ENCODE measurements at regions not wholly inside any gene's neighbourhood (a gene's known extent, or its start where the extent isn't known, plus 50 kb on each side); places are given as distances from the start of the nearest gene placed in this dataset.

DNA sequence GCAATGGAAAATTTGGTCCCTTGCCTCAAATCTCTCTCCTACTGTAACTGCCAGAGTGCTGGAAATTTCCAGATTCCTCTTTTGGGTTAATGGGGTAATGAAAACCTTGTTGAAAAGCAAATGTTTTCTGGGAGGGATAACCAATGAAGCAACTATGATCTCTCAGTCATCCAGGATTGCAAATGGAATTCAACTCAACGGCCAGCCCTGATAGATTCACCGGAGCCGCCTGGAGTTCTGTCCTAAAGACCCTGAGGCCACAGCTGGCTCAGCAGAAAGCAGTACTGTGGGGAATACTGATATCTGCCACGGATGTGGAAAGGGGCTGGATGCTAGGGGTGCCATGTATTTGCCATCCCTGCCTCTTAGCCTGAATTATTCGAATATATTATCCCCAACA is 167.8 kb downstream of the NRP2 start:
- no TSS peak for BruUV-seq (replicated peaks)
- H3K9me2 ChIP-seq (ENCODE audit: insufficient read depth) = no peaks in the 10 kb centered on the region
- TF ChIP-seq, protein P1, sequence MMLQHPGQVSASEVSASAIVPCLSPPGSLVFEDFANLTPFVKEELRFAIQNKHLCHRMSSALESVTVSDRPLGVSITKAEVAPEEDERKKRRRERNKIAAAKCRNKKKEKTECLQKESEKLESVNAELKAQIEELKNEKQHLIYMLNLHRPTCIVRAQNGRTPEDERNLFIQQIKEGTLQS (IDR thresholded peaks at IDR 0.05) = no peak
- TF ChIP-seq ZFX (IDR thresholded peaks at IDR 0.05) (no peak), ELF1 (IDR thresholded peaks at IDR 0.05; ENCODE audit: borderline replicate concordance, low read depth) (no peak), CEBPB (IDR thresholded peaks at IDR 0.05; ENCODE audit: low read depth) (no peak)
- H3K9me3 ChIP-seq (ENCODE audit: control insufficient read depth in 1 of 2, insufficient read depth in 1 of 2, low read depth in 1 of 2, low read length in 2 of 2) = no peaks in the 10 kb centered on the region
- DNase-seq (ENCODE audit: low read depth, low spot score) (no peak), ATAC-seq (no peak)
- H4K20me1 ChIP-seq (ENCODE audit: insufficient read depth) = no peaks in the 10 kb centered on the region
- no peaks in the 10 kb centered on the region for H3K79me2 ChIP-seq (ENCODE audit: insufficient read depth, low read length)
- no peak overlapping the region for H3K9ac ChIP-seq (ENCODE audit: low read length)
- CTCF ChIA-PET = no interaction called here
- RAD21 ChIA-PET (ENCODE audit: low non-redundant PET in 1 of 2, low total read pairs in 2 of 2, uncharacterized antibody in 2 of 2, unreplicated experiment in 2 of 2) = no interaction called here
- no peaks in the 10 kb centered on the region for H3K4me1 ChIP-seq (ENCODE audit: control insufficient read depth in 1 of 2, insufficient read depth in 2 of 2, low read length in 2 of 2)
- H3K36me3 ChIP-seq (ENCODE audit: control insufficient read depth in 1 of 2, insufficient read depth in 2 of 2, low read length in 2 of 2) = no peaks in the 10 kb centered on the region
- no peak overlapping the region for H2AFZ ChIP-seq (ENCODE audit: low read depth, low read length, poor library complexity, severe bottlenecking)
- no peak overlapping the region for H3K27ac ChIP-seq (ENCODE audit: low read depth, low read length)
- no peak overlapping the region for H3K4me2 ChIP-seq (ENCODE audit: low read length)
- POLR2A ChIA-PET = no interaction called here
- intact Hi-C loops (cut with micrococcal nuclease) = no loop called here
- H3K4me3 ChIP-seq (replicated peaks in 1 of 2; ENCODE audit: low read depth in 1 of 2, low read length in 2 of 2) = no peak overlapping the region
- 0 out of 2 replicates have a peak, but pooled peaks cover 4% of the 10 kb centered on the region for H3K27me3 ChIP-seq (ENCODE audit: insufficient read depth, low read length)

DNA sequence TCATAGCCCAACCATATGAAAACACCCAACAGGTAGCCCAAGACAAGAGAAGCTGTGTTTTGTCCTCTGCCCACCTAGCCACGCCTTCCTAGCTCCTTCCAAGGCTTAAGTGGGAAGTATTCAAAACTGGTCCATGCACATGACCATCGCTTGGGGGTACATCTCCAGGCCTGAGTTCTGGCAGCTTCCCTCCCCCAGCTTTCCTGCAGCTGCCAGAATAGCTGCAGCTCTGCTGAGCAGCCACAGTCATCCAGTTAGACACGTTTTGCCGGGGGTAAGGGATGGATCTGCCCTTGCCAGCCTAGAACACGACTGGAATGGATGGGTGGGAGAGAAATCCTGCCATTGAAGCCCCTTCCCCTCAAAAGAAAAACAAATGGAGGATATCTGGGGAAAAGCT is 166.8 kb downstream of the NRP2 start:
- H3K4me3 ChIP-seq (replicated peaks in 1 of 2; ENCODE audit: low read depth in 1 of 2, low read length in 2 of 2) = no peak overlapping the region
- RAD21 ChIA-PET (ENCODE audit: low non-redundant PET in 1 of 2, low total read pairs in 2 of 2, uncharacterized antibody in 2 of 2, unreplicated experiment in 2 of 2) = no interaction called here
- no peak overlapping the region for H3K27ac ChIP-seq (ENCODE audit: low read depth, low read length)
- no peak for ATAC-seq
- intact Hi-C loops (cut with micrococcal nuclease) = no loop called here
- no peaks in the 10 kb centered on the region for H3K9me3 ChIP-seq (ENCODE audit: control insufficient read depth in 1 of 2, insufficient read depth in 1 of 2, low read depth in 1 of 2, low read length in 2 of 2)
- no peaks in the 10 kb centered on the region for H3K79me2 ChIP-seq (ENCODE audit: insufficient read depth, low read length)
- no peak for TF ChIP-seq TCF7L2 (IDR thresholded peaks at IDR 0.05; ENCODE audit: borderline replicate concordance, extremely low read depth, insufficient read depth, insufficient read length)
- TF ChIP-seq YY1 (IDR thresholded peaks at IDR 0.05; ENCODE audit: extremely low read depth, insufficient replicate concordance, low read depth, low read length) = no peak
- TF ChIP-seq CEBPB (IDR thresholded peaks at IDR 0.05; ENCODE audit: low read depth) = no peak
- no peak for TF ChIP-seq CBX3 (IDR thresholded peaks at IDR 0.05; ENCODE audit: low read depth)
- TF ChIP-seq, protein P2, sequence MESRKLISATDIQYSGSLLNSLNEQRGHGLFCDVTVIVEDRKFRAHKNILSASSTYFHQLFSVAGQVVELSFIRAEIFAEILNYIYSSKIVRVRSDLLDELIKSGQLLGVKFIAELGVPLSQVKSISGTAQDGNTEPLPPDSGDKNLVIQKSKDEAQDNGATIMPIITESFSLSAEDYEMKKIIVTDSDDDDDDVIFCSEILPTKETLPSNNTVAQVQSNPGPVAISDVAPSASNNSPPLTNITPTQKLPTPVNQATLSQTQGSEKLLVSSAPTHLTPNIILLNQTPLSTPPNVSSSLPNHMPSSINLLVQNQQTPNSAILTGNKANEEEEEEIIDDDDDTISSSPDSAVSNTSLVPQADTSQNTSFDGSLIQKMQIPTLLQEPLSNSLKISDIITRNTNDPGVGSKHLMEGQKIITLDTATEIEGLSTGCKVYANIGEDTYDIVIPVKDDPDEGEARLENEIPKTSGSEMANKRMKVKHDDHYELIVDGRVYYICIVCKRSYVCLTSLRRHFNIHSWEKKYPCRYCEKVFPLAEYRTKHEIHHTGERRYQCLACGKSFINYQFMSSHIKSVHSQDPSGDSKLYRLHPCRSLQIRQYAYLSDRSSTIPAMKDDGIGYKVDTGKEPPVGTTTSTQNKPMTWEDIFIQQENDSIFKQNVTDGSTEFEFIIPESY (IDR thresholded peaks at IDR 0.05; ENCODE audit: extremely low read depth, insufficient replicate concordance, low read length) = no peak
- TF ChIP-seq POLR2A (IDR thresholded peaks at IDR 0.05; ENCODE audit: borderline replicate concordance, extremely low read depth, insufficient read depth, insufficient read length) = no peak
- no peak for TF ChIP-seq SIN3A (IDR thresholded peaks at IDR 0.05; ENCODE audit: low read depth)
- TF ChIP-seq SP1 (IDR thresholded peaks at IDR 0.05; ENCODE audit: low read depth) = no peak
- TF ChIP-seq EZH2 (IDR thresholded peaks at IDR 0.05) = no peak
- no peak for TF ChIP-seq JUND (IDR thresholded peaks at IDR 0.05)
- TF ChIP-seq FOSL1 (IDR thresholded peaks at IDR 0.05; ENCODE audit: low read depth) = no peak
- TF ChIP-seq, protein P3, sequence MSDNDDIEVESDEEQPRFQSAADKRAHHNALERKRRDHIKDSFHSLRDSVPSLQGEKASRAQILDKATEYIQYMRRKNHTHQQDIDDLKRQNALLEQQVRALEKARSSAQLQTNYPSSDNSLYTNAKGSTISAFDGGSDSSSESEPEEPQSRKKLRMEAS (IDR thresholded peaks at IDR 0.05) = no peak
- TF ChIP-seq ELF1 (IDR thresholded peaks at IDR 0.05; ENCODE audit: borderline replicate concordance, low read depth) = no peak
- TF ChIP-seq, protein P1 (IDR thresholded peaks at IDR 0.05) = no peak
- no peak overlapping the region for H2AFZ ChIP-seq (ENCODE audit: low read depth, low read length, poor library complexity, severe bottlenecking)
- no peaks in the 10 kb centered on the region for H3K9me2 ChIP-seq (ENCODE audit: insufficient read depth)
- H3K36me3 ChIP-seq (ENCODE audit: control insufficient read depth in 1 of 2, insufficient read depth in 2 of 2, low read length in 2 of 2) = no peaks in the 10 kb centered on the region
- 0 out of 2 replicates have a peak, but pooled peaks cover 4% of the 10 kb centered on the region for H3K27me3 ChIP-seq (ENCODE audit: insufficient read depth, low read length)
- POLR2A ChIA-PET = no interaction called here
- no peaks in the 10 kb centered on the region for H4K20me1 ChIP-seq (ENCODE audit: insufficient read depth)
- DNase-seq (ENCODE audit: low read depth, low spot score) = no peak
- BruUV-seq (replicated peaks) = no TSS peak
- CTCF ChIA-PET = interaction anchor here (1.9 kb wide), 1 partner anchor 77 kb away, joined by 5 read pairs; no protein-coding TSS in a partner anchor
- no peak overlapping the region for H3K4me2 ChIP-seq (ENCODE audit: low read length)
- H3K4me1 ChIP-seq (ENCODE audit: control insufficient read depth in 1 of 2, insufficient read depth in 2 of 2, low read length in 2 of 2) = no peaks in the 10 kb centered on the region
- no peak overlapping the region for H3K9ac ChIP-seq (ENCODE audit: low read length)

Measured in HCT116 (cell line).